HCT116 (cell line): ENCODE measurements at regions not wholly inside any gene's neighbourhood (a gene's known extent, or its start where the extent isn't known, plus 50 kb on each side); places are given as distances from the start of the nearest gene placed in this dataset.

Experiments
- EZH2 ChIP-seq: fragments of 200-600 bp; sonication (generic); IDR thresholded peaks from 2 replicates; pipeline ENCODE4 v1.6.1; 2017; ENCODE audit warnings: antibody characterized with exemption, mixed run types
- EZH2phosphoT487 ChIP-seq: fragments of 200-600 bp; IDR thresholded peaks from 2 replicates; pipeline ENCODE4 v1.6.1; 2018; ENCODE audit warnings: antibody characterized with exemption, borderline replicate concordance
- POLR2A ChIP-seq: IDR thresholded peaks from 2 replicates; pipeline ENCODE4 v1.7.0; 2011; ENCODE audit warnings: borderline replicate concordance; ENCODE audit not compliant: insufficient read depth, insufficient read length; ENCODE audit errors: extremely low read depth
- REST ChIP-seq: IDR thresholded peaks from 2 replicates; pipeline ENCODE4 v1.6.1; 2012; ENCODE audit warnings: low read depth
- SIN3A ChIP-seq: IDR thresholded peaks from 2 replicates; pipeline ENCODE4 v1.6.1; 2012; ENCODE audit warnings: low read depth
- TF ChIP-seq, protein P1 (sequence below), 3 experiments: fragments of 200-600 bp in 1 of 3; sonication (generic) in 1 of 3; IDR thresholded peaks in 2 of 3; conservative IDR thresholded peaks in 1 of 3; 2 replicates each; pipeline ENCODE4 v1.5.1; 2012 to 2017; ENCODE audit warnings: low read depth in 2 of 3, low read length in 2 of 3, antibody characterized with exemption in 1 of 3, borderline replicate concordance in 1 of 3, control low read depth in 1 of 3, mild to moderate bottlenecking in 1 of 3, mixed read lengths in 1 of 3, mixed run types in 1 of 3, moderate library complexity in 1 of 3; ENCODE audit not compliant: insufficient read depth in 1 of 3
- TF ChIP-seq, protein P2 (sequence below): IDR thresholded peaks from 2 replicates; pipeline ENCODE4 v1.6.1; 2011; ENCODE audit warnings: mild to moderate bottlenecking, low read length, moderate library complexity; ENCODE audit not compliant: insufficient replicate concordance; ENCODE audit errors: extremely low read depth

- TF ChIP-seq, protein P1, sequence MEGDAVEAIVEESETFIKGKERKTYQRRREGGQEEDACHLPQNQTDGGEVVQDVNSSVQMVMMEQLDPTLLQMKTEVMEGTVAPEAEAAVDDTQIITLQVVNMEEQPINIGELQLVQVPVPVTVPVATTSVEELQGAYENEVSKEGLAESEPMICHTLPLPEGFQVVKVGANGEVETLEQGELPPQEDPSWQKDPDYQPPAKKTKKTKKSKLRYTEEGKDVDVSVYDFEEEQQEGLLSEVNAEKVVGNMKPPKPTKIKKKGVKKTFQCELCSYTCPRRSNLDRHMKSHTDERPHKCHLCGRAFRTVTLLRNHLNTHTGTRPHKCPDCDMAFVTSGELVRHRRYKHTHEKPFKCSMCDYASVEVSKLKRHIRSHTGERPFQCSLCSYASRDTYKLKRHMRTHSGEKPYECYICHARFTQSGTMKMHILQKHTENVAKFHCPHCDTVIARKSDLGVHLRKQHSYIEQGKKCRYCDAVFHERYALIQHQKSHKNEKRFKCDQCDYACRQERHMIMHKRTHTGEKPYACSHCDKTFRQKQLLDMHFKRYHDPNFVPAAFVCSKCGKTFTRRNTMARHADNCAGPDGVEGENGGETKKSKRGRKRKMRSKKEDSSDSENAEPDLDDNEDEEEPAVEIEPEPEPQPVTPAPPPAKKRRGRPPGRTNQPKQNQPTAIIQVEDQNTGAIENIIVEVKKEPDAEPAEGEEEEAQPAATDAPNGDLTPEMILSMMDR (IDR thresholded peaks at IDR 0.05 in 2 of 3, conservative IDR thresholded peaks at IDR 0.05 in 1 of 3; ENCODE audit: borderline replicate concordance in 1 of 3, insufficient read depth in 1 of 3, low read depth in 2 of 3, low read length in 2 of 3): no peak
- TF ChIP-seq EZH2: no peak
- TF ChIP-seq, protein P2, sequence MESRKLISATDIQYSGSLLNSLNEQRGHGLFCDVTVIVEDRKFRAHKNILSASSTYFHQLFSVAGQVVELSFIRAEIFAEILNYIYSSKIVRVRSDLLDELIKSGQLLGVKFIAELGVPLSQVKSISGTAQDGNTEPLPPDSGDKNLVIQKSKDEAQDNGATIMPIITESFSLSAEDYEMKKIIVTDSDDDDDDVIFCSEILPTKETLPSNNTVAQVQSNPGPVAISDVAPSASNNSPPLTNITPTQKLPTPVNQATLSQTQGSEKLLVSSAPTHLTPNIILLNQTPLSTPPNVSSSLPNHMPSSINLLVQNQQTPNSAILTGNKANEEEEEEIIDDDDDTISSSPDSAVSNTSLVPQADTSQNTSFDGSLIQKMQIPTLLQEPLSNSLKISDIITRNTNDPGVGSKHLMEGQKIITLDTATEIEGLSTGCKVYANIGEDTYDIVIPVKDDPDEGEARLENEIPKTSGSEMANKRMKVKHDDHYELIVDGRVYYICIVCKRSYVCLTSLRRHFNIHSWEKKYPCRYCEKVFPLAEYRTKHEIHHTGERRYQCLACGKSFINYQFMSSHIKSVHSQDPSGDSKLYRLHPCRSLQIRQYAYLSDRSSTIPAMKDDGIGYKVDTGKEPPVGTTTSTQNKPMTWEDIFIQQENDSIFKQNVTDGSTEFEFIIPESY: no peak
- no peak for TF ChIP-seq REST
- no peak for TF ChIP-seq SIN3A
- no peak for TF ChIP-seq POLR2A
- TF ChIP-seq EZH2phosphoT487: no peak
These were observed 612.2 kb upstream of the CXADR start for GRCh38 chr21:16900685-16901084.
